ENCODE measurements at regions not wholly inside any gene's neighbourhood (a gene's known extent, or its start where the extent isn't known, plus 50 kb on each side); places are given as distances from the start of the nearest gene placed in this dataset.

GRCh38 chr3:120838441-120839091, 69.4 kb upstream of the STXBP5L start:
- Mint-ChIP-seq H3K36me3 (no peaks in the 10 kb centered on the region), H3K27ac (no peak overlapping the region), H3K4me1 (no peaks in the 10 kb centered on the region), H3K9me3 (no peaks in the 10 kb centered on the region), H3K27me3 (peaks cover 8 to 28% of the 10 kb centered on the region in 2 donors), H3K4me3 (no peak overlapping the region)
- ATAC-seq (replicated peaks in 1 of 4) (no peak), DNase-seq (no peak)
- POLR2A ChIA-PET, result no interaction called here
- Histone ChIP-seq H3K4me1 (ENCODE audit: control insufficient read depth in 1 of 2, extremely low read depth in 1 of 2, insufficient read depth in 2 of 2, low read length in 2 of 2) (no peaks in the 10 kb centered on the region), H3K36me3 (ENCODE audit: control insufficient read depth in 2 of 2, extremely low read depth in 1 of 2, insufficient read depth in 1 of 2, low read length in 1 of 2) (no peaks in the 10 kb centered on the region), H3K4me3 (ENCODE audit: control insufficient read depth in 1 of 2, extremely low read depth in 1 of 2, low read length in 1 of 2) (no peak overlapping the region), H3K27ac (ENCODE audit: low read length) (no peak overlapping the region), H3K27me3 (replicated peaks in 1 of 2; ENCODE audit: control insufficient read depth in 2 of 2, extremely low read depth in 1 of 2, insufficient read depth in 2 of 2, low read length in 1 of 2) (peaks cover 0 to 5% of the 10 kb centered on the region in 2 experiments), H3K9me3 (no peaks in the 10 kb centered on the region)
- CTCF ChIA-PET, result no interaction called here
- no CpG with 5 or more reads among the region's 3 CpGs for WGBS (ENCODE audit: insufficient coverage)

GRCh38 chr3:120839120-120839519, 68.9 kb upstream of the STXBP5L start:
- DNase-seq (no peak), ATAC-seq (replicated peaks in 1 of 4) (no peak)
- no peaks in the 10 kb centered on the region for H3K4me1 ChIP-seq (ENCODE audit: control insufficient read depth in 1 of 2, extremely low read depth in 1 of 2, insufficient read depth in 2 of 2, low read length in 2 of 2)
- peaks cover 0 to 5% of the 10 kb centered on the region in 2 experiments for H3K27me3 ChIP-seq (replicated peaks in 1 of 2; ENCODE audit: control insufficient read depth in 2 of 2, extremely low read depth in 1 of 2, insufficient read depth in 2 of 2, low read length in 1 of 2)
- peaks cover 8 to 28% of the 10 kb centered on the region in 2 donors for H3K27me3 Mint-ChIP-seq
- H3K4me3 ChIP-seq (ENCODE audit: control insufficient read depth in 1 of 2, extremely low read depth in 1 of 2, low read length in 1 of 2), result no peak overlapping the region
- WGBS (ENCODE audit: insufficient coverage), result no CpG with 5 or more reads among the region's 4 CpGs
- no peaks in the 10 kb centered on the region for H3K36me3 Mint-ChIP-seq
- H3K4me1 Mint-ChIP-seq, result no peaks in the 10 kb centered on the region
- no peak overlapping the region for H3K4me3 Mint-ChIP-seq
- no peaks in the 10 kb centered on the region for H3K9me3 Mint-ChIP-seq
- no peaks in the 10 kb centered on the region for H3K36me3 ChIP-seq (ENCODE audit: control insufficient read depth in 2 of 2, extremely low read depth in 1 of 2, insufficient read depth in 1 of 2, low read length in 1 of 2)
- no peak overlapping the region for H3K27ac ChIP-seq (ENCODE audit: low read length)
- H3K27ac Mint-ChIP-seq, result no peak overlapping the region
- POLR2A ChIA-PET, result no interaction called here
- CTCF ChIA-PET, result no interaction called here
- H3K9me3 ChIP-seq, result no peaks in the 10 kb centered on the region

- WGBS (ENCODE audit: insufficient coverage), result no CpG with 5 or more reads among the region's 1 CpG
These were observed 66.7 kb upstream of the STXBP5L start for GRCh38 chr3:120841264-120841663.

GRCh38 chr3:120846073-120846472, 61.9 kb upstream of the STXBP5L start:
- H3K4me3 Mint-ChIP-seq, result no peak overlapping the region

More at GRCh38 chr3:120841264-120841663, 66.7 kb upstream of the STXBP5L start:
- no peaks in the 10 kb centered on the region for H3K9me3 ChIP-seq
- no peak overlapping the region for H3K27ac ChIP-seq (ENCODE audit: low read length)
- no peaks in the 10 kb centered on the region for H3K4me1 ChIP-seq (ENCODE audit: control insufficient read depth in 1 of 2, extremely low read depth in 1 of 2, insufficient read depth in 2 of 2, low read length in 2 of 2)
- ChIA-PET CTCF (no interaction called here), POLR2A (no interaction called here)
- no peaks in the 10 kb centered on the region for H3K36me3 ChIP-seq (ENCODE audit: control insufficient read depth in 2 of 2, extremely low read depth in 1 of 2, insufficient read depth in 1 of 2, low read length in 1 of 2)
- Mint-ChIP-seq H3K9me3 (no peaks in the 10 kb centered on the region), H3K4me3 (no peak overlapping the region), H3K4me1 (no peaks in the 10 kb centered on the region), H3K27me3 (peaks cover 11 to 30% of the 10 kb centered on the region in 2 donors), H3K27ac (no peak overlapping the region), H3K36me3 (no peaks in the 10 kb centered on the region)
- H3K27me3 ChIP-seq (replicated peaks in 1 of 2; ENCODE audit: control insufficient read depth in 2 of 2, extremely low read depth in 1 of 2, insufficient read depth in 2 of 2, low read length in 1 of 2), result peaks cover 0 to 3% of the 10 kb centered on the region in 2 experiments
- H3K4me3 ChIP-seq (ENCODE audit: control insufficient read depth in 1 of 2, extremely low read depth in 1 of 2, low read length in 1 of 2), result no peak overlapping the region
- no peak for DNase-seq
- ATAC-seq (replicated peaks in 1 of 4), result no peak

GRCh38 chr3:120848503-120848902, 59.5 kb upstream of the STXBP5L start:
- WGBS (ENCODE audit: insufficient coverage), result no CpG with 5 or more reads among the region's 2 CpGs
- Mint-ChIP-seq H3K4me1 (no peaks in the 10 kb centered on the region), H3K36me3 (no peaks in the 10 kb centered on the region), H3K27ac (no peak overlapping the region), H3K9me3 (no peaks in the 10 kb centered on the region), H3K4me3 (no peak overlapping the region), H3K27me3 (peaks cover 15 to 31% of the 10 kb centered on the region in 2 donors)
- no peak overlapping the region for H3K27ac ChIP-seq (ENCODE audit: low read length)
- H3K36me3 ChIP-seq (ENCODE audit: control insufficient read depth in 2 of 2, extremely low read depth in 1 of 2, insufficient read depth in 1 of 2, low read length in 1 of 2), result no peaks in the 10 kb centered on the region
- POLR2A ChIA-PET, result interaction anchor here in 1 of 2 donors (0.6 kb wide), 1 partner anchor 17 kb away, joined by 3 read pairs; no protein-coding TSS in a partner anchor
- DNase-seq (no peak), ATAC-seq (replicated peaks in 1 of 4) (no peak)
- H3K4me3 ChIP-seq (ENCODE audit: control insufficient read depth in 1 of 2, extremely low read depth in 1 of 2, low read length in 1 of 2), result no peak overlapping the region
- peaks cover 0 to 3% of the 10 kb centered on the region in 2 experiments for H3K27me3 ChIP-seq (replicated peaks in 1 of 2; ENCODE audit: control insufficient read depth in 2 of 2, extremely low read depth in 1 of 2, insufficient read depth in 2 of 2, low read length in 1 of 2)
- no peaks in the 10 kb centered on the region for H3K4me1 ChIP-seq (ENCODE audit: control insufficient read depth in 1 of 2, extremely low read depth in 1 of 2, insufficient read depth in 2 of 2, low read length in 2 of 2)
- H3K9me3 ChIP-seq, result no peaks in the 10 kb centered on the region
- CTCF ChIA-PET, result interaction anchor here in 1 of 2 donors (0.6 kb wide), 1 partner anchor 511 kb away, joined by 3 read pairs; no protein-coding TSS in a partner anchor

More at GRCh38 chr3:120846073-120846472, 61.9 kb upstream of the STXBP5L start:
- DNase-seq (no peak), ATAC-seq (replicated peaks in 1 of 4) (no peak)
- Mint-ChIP-seq H3K4me1 (no peaks in the 10 kb centered on the region), H3K27ac (no peak overlapping the region), H3K27me3 (peaks cover 12 to 21% of the 10 kb centered on the region in 2 donors), H3K36me3 (no peaks in the 10 kb centered on the region), H3K9me3 (no peaks in the 10 kb centered on the region)
- WGBS (ENCODE audit: insufficient coverage), result 82% methylated on average over 2 of the region's 2 CpGs
- ChIA-PET POLR2A (no interaction called here), CTCF (no interaction called here)
- Histone ChIP-seq H3K4me3 (ENCODE audit: control insufficient read depth in 1 of 2, extremely low read depth in 1 of 2, low read length in 1 of 2) (no peak overlapping the region), H3K36me3 (ENCODE audit: control insufficient read depth in 2 of 2, extremely low read depth in 1 of 2, insufficient read depth in 1 of 2, low read length in 1 of 2) (no peaks in the 10 kb centered on the region), H3K27me3 (replicated peaks in 1 of 2; ENCODE audit: control insufficient read depth in 2 of 2, extremely low read depth in 1 of 2, insufficient read depth in 2 of 2, low read length in 1 of 2) (peaks cover 0 to 3% of the 10 kb centered on the region in 2 experiments), H3K9me3 (no peaks in the 10 kb centered on the region), H3K27ac (ENCODE audit: low read length) (no peak overlapping the region), H3K4me1 (ENCODE audit: control insufficient read depth in 1 of 2, extremely low read depth in 1 of 2, insufficient read depth in 2 of 2, low read length in 2 of 2) (no peaks in the 10 kb centered on the region)

- Mint-ChIP-seq H3K27me3 (peaks cover 11 to 27% of the 10 kb centered on the region in 2 donors), H3K36me3 (no peaks in the 10 kb centered on the region), H3K9me3 (no peaks in the 10 kb centered on the region), H3K27ac (no peak overlapping the region), H3K4me1 (no peaks in the 10 kb centered on the region), H3K4me3 (no peak overlapping the region)
- H3K27me3 ChIP-seq (replicated peaks in 1 of 2; ENCODE audit: control insufficient read depth in 2 of 2, extremely low read depth in 1 of 2, insufficient read depth in 2 of 2, low read length in 1 of 2), result peaks cover 0 to 3% of the 10 kb centered on the region in 2 experiments
- no peaks in the 10 kb centered on the region for H3K36me3 ChIP-seq (ENCODE audit: control insufficient read depth in 2 of 2, extremely low read depth in 1 of 2, insufficient read depth in 1 of 2, low read length in 1 of 2)
- no peak overlapping the region for H3K27ac ChIP-seq (ENCODE audit: low read length)
- ChIA-PET POLR2A (interaction anchor here in 1 of 2 donors (0.6 kb wide), 1 partner anchor 1443 kb away, joined by 8 read pairs; no protein-coding TSS in a partner anchor), CTCF (no interaction called here)
- no peaks in the 10 kb centered on the region for H3K4me1 ChIP-seq (ENCODE audit: control insufficient read depth in 1 of 2, extremely low read depth in 1 of 2, insufficient read depth in 2 of 2, low read length in 2 of 2)
- ATAC-seq (replicated peaks in 1 of 4) (no peak), DNase-seq (no peak)
- H3K4me3 ChIP-seq (ENCODE audit: control insufficient read depth in 1 of 2, extremely low read depth in 1 of 2, low read length in 1 of 2), result no peak overlapping the region
- H3K9me3 ChIP-seq, result no peaks in the 10 kb centered on the region
- WGBS (ENCODE audit: insufficient coverage), result 66% methylated on average over 4 of the region's 6 CpGs
These were observed 57.4 kb upstream of the STXBP5L start for GRCh38 chr3:120850381-120851295.

Measured in T-cell (primary cell).